ENCODE measurements at regions not wholly inside any gene's neighbourhood (a gene's known extent, or its start where the extent isn't known, plus 50 kb on each side); places are given as distances from the start of the nearest gene placed in this dataset.

- Histone ChIP-seq H3K27me3 (no peaks in the 10 kb centered on the region), H3K27ac (no peak overlapping the region), H3K36me3 (no peaks in the 10 kb centered on the region), H3K4me3 (no peak overlapping the region), H3K9me3 (no peaks in the 10 kb centered on the region), H3K4me1 (peaks cover 0 to 3% (median 0%) of the 10 kb centered on the region in 4 donors)
- TF ChIP-seq EP300 (IDR thresholded peaks at IDR 0.05) (no peak), CTCF (IDR thresholded peaks at IDR 0.05) (no peak), POLR2A (IDR thresholded peaks at IDR 0.05) (no peak)
- peak in 1 of 2 donors; percentile 27 for DNase-seq (ENCODE audit: low spot score in 2 of 2)
- WGBS, 2 donors, result 57 to 62% methylated on average over 13 of the region's 13 CpGs
Observed at GRCh38 chr2:157087373-157088002, 170.0 kb upstream of the GALNT5 start.

- Histone ChIP-seq H3K27me3 (no peaks in the 10 kb centered on the region), H3K36me3 (no peaks in the 10 kb centered on the region), H3K4me3 (no peak overlapping the region), H3K9me3 (peaks cover 0 to under 1% (median 0%) of the 10 kb centered on the region in 4 donors), H3K4me1 (no peaks in the 10 kb centered on the region), H3K27ac (no peak overlapping the region)
- TF ChIP-seq CTCF (IDR thresholded peaks at IDR 0.05) (no peak), EP300 (IDR thresholded peaks at IDR 0.05) (no peak), POLR2A (IDR thresholded peaks at IDR 0.05) (no peak)
- 53 to 63% methylated on average over 3 of the region's 3 CpGs for WGBS, 2 donors
- no peak for DNase-seq (ENCODE audit: low spot score in 2 of 2)
Observed at GRCh38 chr2:157093666-157094065, 163.8 kb upstream of the GALNT5 start.

- no peaks in the 10 kb centered on the region for H3K4me1 ChIP-seq
- TF ChIP-seq POLR2A (IDR thresholded peaks at IDR 0.05) (no peak), EP300 (IDR thresholded peaks at IDR 0.05) (no peak), CTCF (IDR thresholded peaks at IDR 0.05) (no peak)
- no peak overlapping the region for H3K4me3 ChIP-seq
- H3K27ac ChIP-seq, result no peak overlapping the region
- H3K27me3 ChIP-seq, result no peaks in the 10 kb centered on the region
- no peaks in the 10 kb centered on the region for H3K36me3 ChIP-seq
- no peak for DNase-seq (ENCODE audit: low spot score in 2 of 2)
- 95 to 96% methylated on average over 1 of the region's 1 CpG for WGBS, 2 donors
- H3K9me3 ChIP-seq, result peaks cover 0 to 47% (median 0%) of the 10 kb centered on the region in 4 donors
Observed at GRCh38 chr2:157105372-157105771, 152.1 kb upstream of the GALNT5 start.

GRCh38 chr2:157106950-157107349 lies 150.6 kb upstream of the GALNT5 start:
- no peaks in the 10 kb centered on the region for H3K4me1 ChIP-seq
- 89 to 95% methylated on average over 1 of the region's 1 CpG for WGBS, 2 donors
- peaks cover 0 to 57% (median 0%) of the 10 kb centered on the region in 4 donors for H3K9me3 ChIP-seq
- no peak overlapping the region for H3K27ac ChIP-seq
- DNase-seq (ENCODE audit: low spot score in 2 of 2), result no peak
- no peaks in the 10 kb centered on the region for H3K36me3 ChIP-seq
- H3K4me3 ChIP-seq, result no peak overlapping the region
- H3K27me3 ChIP-seq, result no peaks in the 10 kb centered on the region
- no peak for TF ChIP-seq EP300 (IDR thresholded peaks at IDR 0.05)
- no peak for TF ChIP-seq POLR2A (IDR thresholded peaks at IDR 0.05)
- no peak for TF ChIP-seq CTCF (IDR thresholded peaks at IDR 0.05)

GRCh38 chr2:157107460-157107859 lies 150.0 kb upstream of the GALNT5 start:
- H3K27me3 ChIP-seq, result no peaks in the 10 kb centered on the region
- no peaks in the 10 kb centered on the region for H3K36me3 ChIP-seq
- no peak overlapping the region for H3K27ac ChIP-seq
- peaks cover 0 to 60% (median under 1%) of the 10 kb centered on the region in 4 donors for H3K9me3 ChIP-seq
- WGBS, 2 donors, result 60 to 76% methylated on average over 1 of the region's 1 CpG
- no peak for DNase-seq (ENCODE audit: low spot score in 2 of 2)
- no peak for TF ChIP-seq CTCF (IDR thresholded peaks at IDR 0.05)
- TF ChIP-seq EP300 (IDR thresholded peaks at IDR 0.05), result no peak
- no peak for TF ChIP-seq POLR2A (IDR thresholded peaks at IDR 0.05)
- no peaks in the 10 kb centered on the region for H3K4me1 ChIP-seq
- H3K4me3 ChIP-seq, result no peak overlapping the region

Measured in tibial nerve (tissue), 4 donors.